ENCODE measurements at regions not wholly inside any gene's neighbourhood (a gene's known extent, or its start where the extent isn't known, plus 50 kb on each side); places are given as distances from the start of the nearest gene placed in this dataset.

- H3K4me1 ChIP-seq (ENCODE audit: insufficient read depth, low read length): no peaks in the 10 kb centered on the region
- H3K27me3 ChIP-seq (ENCODE audit: control insufficient read depth in 1 of 2, insufficient read depth in 2 of 2, low read length in 2 of 2): no peaks in the 10 kb centered on the region
- H3K4me3 Mint-ChIP-seq: no peak overlapping the region
- no peak for ATAC-seq (ENCODE audit: poor library complexity)
- TF ChIP-seq CTCF (IDR thresholded peaks at IDR 0.05): no peak
- ChIA-PET CTCF (no interaction called here), POLR2A (no interaction called here)
- DNase-seq: no peak
- intact Hi-C loops (cut with DNase I, micrococcal nuclease): no loop called here
- no peaks in the 10 kb centered on the region for H3K36me3 Mint-ChIP-seq (ENCODE audit: low read depth)
- H3K4me3 ChIP-seq (ENCODE audit: low read length): no peak overlapping the region
- H3K9me3 Mint-ChIP-seq: peaks cover 6% of the 10 kb centered on the region
- H3K27ac ChIP-seq (ENCODE audit: low read depth in 1 of 2, low read length in 2 of 2): no peak overlapping the region
- no peaks in the 10 kb centered on the region for H3K27me3 Mint-ChIP-seq
- H3K36me3 ChIP-seq (ENCODE audit: insufficient read depth, low read length): no peaks in the 10 kb centered on the region
- H3K9me3 ChIP-seq (ENCODE audit: control insufficient read depth in 1 of 2, insufficient read depth in 1 of 2, low read length in 2 of 2): no peaks in the 10 kb centered on the region
- no peaks in the 10 kb centered on the region for H3K4me1 Mint-ChIP-seq (ENCODE audit: low read depth)
- H3K27ac Mint-ChIP-seq: no peak overlapping the region
Observed at GRCh38 chr6:105825210-105825609, 260.9 kb upstream of the PRDM1 start.

- H3K4me1 Mint-ChIP-seq (ENCODE audit: low read depth): no peaks in the 10 kb centered on the region
- H3K4me3 Mint-ChIP-seq: no peak overlapping the region
- Histone ChIP-seq H3K27ac (ENCODE audit: low read depth in 1 of 2, low read length in 2 of 2) (no peak overlapping the region), H3K27me3 (ENCODE audit: control insufficient read depth in 1 of 2, insufficient read depth in 2 of 2, low read length in 2 of 2) (no peaks in the 10 kb centered on the region), H3K9me3 (ENCODE audit: control insufficient read depth in 1 of 2, insufficient read depth in 1 of 2, low read length in 2 of 2) (no peaks in the 10 kb centered on the region), H3K4me3 (ENCODE audit: low read length) (no peak overlapping the region), H3K4me1 (ENCODE audit: insufficient read depth, low read length) (no peaks in the 10 kb centered on the region), H3K36me3 (ENCODE audit: insufficient read depth, low read length) (no peaks in the 10 kb centered on the region)
- TF ChIP-seq CTCF (IDR thresholded peaks at IDR 0.05): no peak
- POLR2A ChIA-PET: no interaction called here
- no peaks in the 10 kb centered on the region for H3K27me3 Mint-ChIP-seq
- H3K9me3 Mint-ChIP-seq: peaks cover 6% of the 10 kb centered on the region
- H3K27ac Mint-ChIP-seq: no peak overlapping the region
- CTCF ChIA-PET: no interaction called here
- ATAC-seq (ENCODE audit: poor library complexity): no peak
- no peak for DNase-seq
- intact Hi-C loops (cut with DNase I, micrococcal nuclease): no loop called here
- no peaks in the 10 kb centered on the region for H3K36me3 Mint-ChIP-seq (ENCODE audit: low read depth)
Observed at GRCh38 chr6:105824732-105825131, 261.4 kb upstream of the PRDM1 start.

GRCh38 chr6:105821777-105822176 is 264.4 kb upstream of the PRDM1 start:
- POLR2A ChIA-PET: no interaction called here

More at GRCh38 chr6:105821777-105822176, 264.4 kb upstream of the PRDM1 start:
- Mint-ChIP-seq H3K9me3 (peaks cover 6% of the 10 kb centered on the region), H3K36me3 (ENCODE audit: low read depth) (no peaks in the 10 kb centered on the region), H3K27me3 (no peaks in the 10 kb centered on the region), H3K4me3 (no peak overlapping the region), H3K4me1 (ENCODE audit: low read depth) (no peaks in the 10 kb centered on the region), H3K27ac (no peak overlapping the region)
- no peak for ATAC-seq (ENCODE audit: poor library complexity)
- Histone ChIP-seq H3K36me3 (ENCODE audit: insufficient read depth, low read length) (no peaks in the 10 kb centered on the region), H3K9me3 (ENCODE audit: control insufficient read depth in 1 of 2, insufficient read depth in 1 of 2, low read length in 2 of 2) (no peaks in the 10 kb centered on the region), H3K27me3 (ENCODE audit: control insufficient read depth in 1 of 2, insufficient read depth in 2 of 2, low read length in 2 of 2) (no peaks in the 10 kb centered on the region), H3K4me3 (ENCODE audit: low read length) (no peak overlapping the region), H3K27ac (ENCODE audit: low read depth in 1 of 2, low read length in 2 of 2) (no peak overlapping the region), H3K4me1 (ENCODE audit: insufficient read depth, low read length) (no peaks in the 10 kb centered on the region)
- DNase-seq: no peak
- no peak for TF ChIP-seq CTCF (IDR thresholded peaks at IDR 0.05)
- intact Hi-C loops (cut with DNase I, micrococcal nuclease): no loop called here
- CTCF ChIA-PET: no interaction called here
